ENCODE measurements at regions not wholly inside any gene's neighbourhood (a gene's known extent, or its start where the extent isn't known, plus 50 kb on each side); places are given as distances from the start of the nearest gene placed in this dataset.
"Not testable (repeated sequence)": the region's sequence is repeated elsewhere in the genome, so short reads cannot be mapped to it uniquely, and the experiment has no call there.

- DNase-seq, result no peak
Observed at GRCh38 chr3:157856078-157856939, 249.9 kb downstream of the SHOX2 start.

GRCh38 chr3:157845839-157846238 lies 260.4 kb downstream of the SHOX2 start:
- not testable (repeated sequence) for DNase-seq

- no peak for DNase-seq
Observed at GRCh38 chr3:157844800-157845565, 261.2 kb downstream of the SHOX2 start.

GRCh38 chr3:157844216-157844615 lies 262.0 kb downstream of the SHOX2 start:
- no peak for DNase-seq

GRCh38 chr3:157841029-157841428 lies 265.2 kb downstream of the SHOX2 start:
- DNase-seq, result no peak

- no peak for DNase-seq
Observed at GRCh38 chr3:157840564-157840963, 265.7 kb downstream of the SHOX2 start.

- DNase-seq, result no peak
Observed at GRCh38 chr3:157838457-157838856, 267.8 kb downstream of the SHOX2 start.

- DNase-seq, result no peak
Observed at GRCh38 chr3:157837336-157837735, 268.9 kb downstream of the SHOX2 start.

GRCh38 chr3:157836022-157836421 lies 270.2 kb downstream of the SHOX2 start:
- no peak for DNase-seq

GRCh38 chr3:157832588-157832987 lies 273.6 kb downstream of the SHOX2 start:
- DNase-seq, result no peak

GRCh38 chr3:157830556-157831236 lies 275.5 kb downstream of the SHOX2 start:
- no peak for DNase-seq

- DNase-seq, result no peak
Observed at GRCh38 chr3:157829786-157830185, 276.4 kb downstream of the SHOX2 start.

- DNase-seq, result no peak
Observed at GRCh38 chr3:157824281-157824680, 281.9 kb downstream of the SHOX2 start.

- DNase-seq, result no peak
Observed at GRCh38 chr3:157823050-157823449, 283.2 kb downstream of the SHOX2 start.

GRCh38 chr3:157820157-157820517 lies 286.1 kb downstream of the SHOX2 start:
- DNase-seq, result no peak

- DNase-seq, result no peak
Observed at GRCh38 chr3:157819270-157820156, 286.7 kb downstream of the SHOX2 start.

- DNase-seq, result no peak
Observed at GRCh38 chr3:157816896-157817295, 289.3 kb downstream of the SHOX2 start.

- no peak for DNase-seq
Observed at GRCh38 chr3:157816296-157816695, 289.9 kb downstream of the SHOX2 start.

GRCh38 chr3:157815739-157816138 lies 290.5 kb downstream of the SHOX2 start:
- DNase-seq, result no peak

- DNase-seq, result no peak
Observed at GRCh38 chr3:157810924-157811718, 295.1 kb downstream of the SHOX2 start.

GRCh38 chr3:157807280-157807679 lies 298.9 kb downstream of the SHOX2 start:
- no peak for DNase-seq

- DNase-seq, result no peak
Observed at GRCh38 chr3:157805538-157805937, 300.7 kb downstream of the SHOX2 start.
